H9 (cell line): ENCODE measurements at regions not wholly inside any gene's neighbourhood (a gene's known extent, or its start where the extent isn't known, plus 50 kb on each side); places are given as distances from the start of the nearest gene placed in this dataset.

Experiments
- DNase-seq: peaks from one replicate; pipeline ENCODE4 v3.0.0-alpha.2; 2017
- H2AFZ ChIP-seq: one replicate; pipeline ENCODE4 v1.6.1; 2013; ENCODE audit warnings: mild to moderate bottlenecking, low read length, control low read depth, moderate library complexity
- H2AK5ac ChIP-seq: 2 replicates; pipeline ENCODE4 v1.6.1; 2013; ENCODE audit warnings: low read length, control low read depth, mixed read lengths; ENCODE audit not compliant: insufficient read length
- H2BK120ac ChIP-seq: one replicate; pipeline ENCODE4 v1.6.1; 2013; ENCODE audit warnings: low read depth, mild to moderate bottlenecking, low read length, control low read depth, inconsistent platforms; ENCODE audit not compliant: poor library complexity, severe bottlenecking
- H2BK12ac ChIP-seq: 2 replicates; pipeline ENCODE4 v1.6.1; 2013; ENCODE audit warnings: low read length, control low read depth, mixed read lengths, low read depth; ENCODE audit not compliant: insufficient read length
- H2BK15ac ChIP-seq: 2 replicates; pipeline ENCODE4 v1.6.1; 2013; ENCODE audit warnings: low read depth, low read length, control low read depth
- H2BK20ac ChIP-seq: one replicate; pipeline ENCODE4 v1.6.1; 2013; ENCODE audit warnings: low read depth, mild to moderate bottlenecking, low read length, control low read depth, inconsistent platforms; ENCODE audit not compliant: poor library complexity, severe bottlenecking
- H2BK5ac ChIP-seq: 2 replicates; pipeline ENCODE4 v1.6.1; 2013; ENCODE audit warnings: low read length, control low read depth, mixed read lengths; ENCODE audit not compliant: insufficient read length
- H3K14ac ChIP-seq: 2 replicates; pipeline ENCODE4 v1.6.1; 2013; ENCODE audit warnings: low read length, control low read depth; ENCODE audit not compliant: insufficient read depth
- H3K18ac ChIP-seq: 2 replicates; pipeline ENCODE4 v1.6.1; 2013; ENCODE audit warnings: low read depth, mild to moderate bottlenecking, mixed read lengths, low read length, control low read depth; ENCODE audit not compliant: insufficient read length
- H3K23ac ChIP-seq: 2 replicates; pipeline ENCODE4 v1.6.1; 2013; ENCODE audit warnings: low read length, control low read depth, mixed read lengths, low read depth; ENCODE audit not compliant: insufficient read length
- H3K23me2 ChIP-seq: 2 replicates; pipeline ENCODE4 v1.6.1; 2013; ENCODE audit warnings: low read depth, mild to moderate bottlenecking, mixed read lengths, low read length, control low read depth; ENCODE audit not compliant: insufficient read length, poor library complexity, severe bottlenecking
- H3K27ac ChIP-seq: 2 replicates; pipeline ENCODE4 v1.5.1; 2013; ENCODE audit warnings: low read length, control low read depth, mixed read lengths, low read depth; ENCODE audit not compliant: insufficient read length
- H3K27me3 ChIP-seq: 2 replicates; pipeline ENCODE4 v1.6.1; 2013; ENCODE audit warnings: low read length, control low read depth, inconsistent platforms; ENCODE audit not compliant: insufficient read depth
- H3K4ac ChIP-seq: 2 replicates; pipeline ENCODE4 v1.6.1; 2013; ENCODE audit warnings: low read depth, mild to moderate bottlenecking, control low read depth, inconsistent platforms, low read length, moderate library complexity
- H3K4me1 ChIP-seq: 2 replicates; pipeline ENCODE4 v1.6.1; 2013; ENCODE audit warnings: low read length, control low read depth, inconsistent platforms; ENCODE audit not compliant: insufficient read depth
- H3K4me2 ChIP-seq: 2 replicates; pipeline ENCODE4 v1.6.1; 2013; ENCODE audit warnings: low read length, control low read depth, mixed read lengths; ENCODE audit not compliant: insufficient read length, insufficient read depth
- H3K56ac ChIP-seq: 2 replicates; pipeline ENCODE4 v1.6.1; 2013; ENCODE audit warnings: low read depth, mild to moderate bottlenecking, mixed read lengths, low read length, control low read depth; ENCODE audit not compliant: insufficient read length
- H3K79me1 ChIP-seq: 2 replicates; pipeline ENCODE4 v1.6.1; 2013; ENCODE audit warnings: low read depth, mild to moderate bottlenecking, moderate library complexity, low read length, control low read depth, inconsistent platforms; ENCODE audit not compliant: insufficient read depth, poor library complexity, severe bottlenecking
- H3K79me2 ChIP-seq: 2 replicates; pipeline ENCODE4 v1.6.1; 2013; ENCODE audit warnings: low read length, control low read depth, inconsistent platforms; ENCODE audit not compliant: insufficient read depth
- H3K9ac ChIP-seq: 2 replicates; pipeline ENCODE4 v1.6.1; 2013; ENCODE audit warnings: low read length, control low read depth, mixed read lengths; ENCODE audit not compliant: insufficient read length; ENCODE audit errors: extremely low read depth
- H3K9me3 ChIP-seq: one replicate; pipeline ENCODE4 v1.6.1; 2013; ENCODE audit warnings: low read depth, low read length, inconsistent platforms; ENCODE audit not compliant: control insufficient read depth
- H3T11ph ChIP-seq: one replicate; pipeline ENCODE4 v1.6.1; 2013; ENCODE audit warnings: mild to moderate bottlenecking, low read length, control low read depth, inconsistent platforms
- H4K20me1 ChIP-seq: one replicate; pipeline ENCODE4 v1.6.1; 2013; ENCODE audit not compliant: control insufficient read depth, insufficient read length, insufficient read depth
- H4K5ac ChIP-seq: 2 replicates; pipeline ENCODE4 v1.6.1; 2013; ENCODE audit warnings: low read depth, mild to moderate bottlenecking, mixed read lengths, low read length, control low read depth; ENCODE audit not compliant: insufficient read length
- H4K8ac ChIP-seq: replicated peaks from 2 replicates; pipeline ENCODE4 v1.6.1; 2013; ENCODE audit warnings: low read length, control low read depth, mixed read lengths, low read depth; ENCODE audit not compliant: insufficient read length
- H4K91ac ChIP-seq: 2 replicates; pipeline ENCODE4 v1.6.1; 2013; ENCODE audit warnings: low read depth, mild to moderate bottlenecking, moderate library complexity, mixed read lengths, low read length, control low read depth; ENCODE audit not compliant: insufficient read length
- H3K27ac Mint-ChIP-seq, 3 experiments: 2 replicates in 2 of 3; 3 replicates in 1 of 3; pipeline ENCODE4 v1.8.0; 2020 to 2021; ENCODE audit warnings: mixed read lengths in 3 of 3, mild to moderate bottlenecking in 1 of 3, moderate library complexity in 1 of 3
- H3K27me3 Mint-ChIP-seq: 2 replicates; pipeline ENCODE4 v1.8.0; 2021; ENCODE audit warnings: low read depth, mild to moderate bottlenecking, moderate library complexity, mixed read lengths
- H3K36me3 Mint-ChIP-seq, 3 experiments: 2 replicates in 2 of 3; 3 replicates in 1 of 3; pipeline ENCODE4 v1.8.0; 2020 to 2021; ENCODE audit warnings: low read depth in 3 of 3, mixed read lengths in 3 of 3; ENCODE audit not compliant: insufficient read depth in 1 of 3
- H3K4me1 Mint-ChIP-seq, 2 experiments: 2 replicates each; pipeline ENCODE4 v1.8.0; 2020; ENCODE audit warnings: mixed read lengths in 2 of 2
- H3K4me3 Mint-ChIP-seq, 2 experiments: 2 replicates in 1 of 2; 3 replicates in 1 of 2; pipeline ENCODE4 v1.8.0; 2020 to 2021; ENCODE audit warnings: mild to moderate bottlenecking in 2 of 2, mixed read lengths in 2 of 2, moderate library complexity in 1 of 2
- H3K9me3 Mint-ChIP-seq, 2 experiments: 2 replicates in 1 of 2; 3 replicates in 1 of 2; pipeline ENCODE4 v1.8.0; 2020; ENCODE audit warnings: mild to moderate bottlenecking in 2 of 2, mixed read lengths in 2 of 2, moderate library complexity in 1 of 2
- CTCF ChIP-seq: fragments of 200-600 bp; sonication (generic); conservative IDR thresholded peaks from 3 replicates; pipeline ENCODE4 v1.8.0; 2021; ENCODE audit warnings: antibody characterized with exemption, mild to moderate bottlenecking
- WGBS: extraction: QIAGEN DNeasy Blood & Tissue Kit; methylation state at CpG from one replicate; pipeline ENCODE4 v1.1.7; 2013; ENCODE audit warnings: missing lambda C conversion rate, low lambda C conversion rate, mixed read lengths; ENCODE audit not compliant: insufficient read length; ENCODE audit errors: extremely low coverage; 5-methylcytosine and 5-hydroxymethylcytosine counted together

GRCh38 chr5:8418049-8418426 is 549.1 kb downstream of the MTRR start:
- Histone ChIP-seq H3K4ac (no peak overlapping the region), H2BK120ac (no peak overlapping the region), H3K23me2 (no peaks in the 10 kb centered on the region), H3T11ph (no peak overlapping the region), H4K5ac (no peak overlapping the region), H3K4me1 (no peaks in the 10 kb centered on the region), H2BK20ac (no peak overlapping the region), H3K14ac (no peak overlapping the region), H3K4me2 (no peak overlapping the region), H2AK5ac (no peak overlapping the region), H2AFZ (no peak overlapping the region), H3K18ac (no peak overlapping the region), H4K8ac (no peak overlapping the region), H3K23ac (no peak overlapping the region), H3K27ac (no peak overlapping the region), H3K56ac (no peak overlapping the region), H3K9me3 (no peaks in the 10 kb centered on the region), H3K79me2 (no peaks in the 10 kb centered on the region), H4K20me1 (no peaks in the 10 kb centered on the region), H2BK12ac (no peak overlapping the region), H3K79me1 (no peaks in the 10 kb centered on the region), H2BK15ac (no peak overlapping the region), H2BK5ac (no peak overlapping the region), H3K27me3 (no peaks in the 10 kb centered on the region), H4K91ac (no peak overlapping the region), H3K9ac (no peak overlapping the region)
- Mint-ChIP-seq H3K36me3 (no peaks in the 10 kb centered on the region; a peak in 1 of 7 replicates), H3K27ac (no peak overlapping the region), H3K27me3 (peaks cover 2% of the 10 kb centered on the region; the same call in 1 of the 2 replicates), H3K9me3 (no peaks in the 10 kb centered on the region), H3K4me3 (no peak overlapping the region), H3K4me1 (no peaks in the 10 kb centered on the region)
- no peak for DNase-seq
- TF ChIP-seq CTCF = no peak
- no CpG with 5 or more reads among the region's 3 CpGs for WGBS
